Endothelial cell of umbilical vein (primary cell): ENCODE measurements at regions not wholly inside any gene's neighbourhood (a gene's known extent, or its start where the extent isn't known, plus 50 kb on each side); places are given as distances from the start of the nearest gene placed in this dataset.

Experiments used
- BruUV-seq: library from RNA; stranded (reverse); fragments of 400-500 nt; replicated peaks from 2 replicates; lab custom pipeline; 2021; lab: Mats Ljungman, UMichigan
- CTCF ChIA-PET: fragments of 300-600, 350-600 bp; sonication (Branson Sonifier 250); formaldehyde crosslinking; loops from one replicate; lab custom pipeline; 2021; ENCODE audit warnings: antibody characterized with exemption, inconsistent platforms; lab: Charles Lee
- POLR2A ChIA-PET: fragments of 300-600, 350-600 bp; sonication (Branson Sonifier 250); formaldehyde crosslinking; loops from one replicate; lab custom pipeline; 2021; ENCODE audit warnings: antibody characterized with exemption, inconsistent platforms; lab: Charles Lee
- DNase-seq: peaks from one replicate; pipeline ENCODE4 v3.0.0-alpha.2; 2011; ENCODE audit warnings: low read depth, low spot score
- FAIRE-seq: peaks from 2 replicates; lab custom pipeline; 2011; peaks lifted over from hg19 to GRCh38; lab: Jason Lieb, UNC
- H2AFZ ChIP-seq: 2 replicates; pipeline ENCODE4 v1.6.0; 2012; ENCODE audit warnings: low read depth, low read length, control low read depth, inconsistent platforms
- H3K27ac ChIP-seq: 2 replicates; pipeline ENCODE4 v1.5.1; 2011; ENCODE audit warnings: low read depth, mild to moderate bottlenecking, control low read depth, low read length, moderate library complexity; ENCODE audit not compliant: insufficient read depth
- H3K27me3 ChIP-seq, 2 experiments: 2 replicates each; pipeline versions ENCODE4 v1.6.0 to v1.6.1; 2011; ENCODE audit warnings: low read length in 2 of 2, mixed read lengths in 1 of 2; ENCODE audit not compliant: control insufficient read depth in 2 of 2, insufficient read depth in 2 of 2
- H3K36me3 ChIP-seq, 2 experiments: 2 replicates in 1 of 2; 3 replicates in 1 of 2; pipeline ENCODE4 v1.5.1; 2011; ENCODE audit warnings: low read length in 2 of 2, mild to moderate bottlenecking in 1 of 2, moderate library complexity in 1 of 2; ENCODE audit not compliant: control insufficient read depth in 2 of 2, insufficient read depth in 2 of 2; ENCODE audit errors: extremely low read depth in 1 of 2
- H3K4me1 ChIP-seq: 3 replicates; pipeline ENCODE4 v1.5.1; 2011; ENCODE audit warnings: mild to moderate bottlenecking, low read length; ENCODE audit not compliant: control insufficient read depth, insufficient read depth; ENCODE audit errors: extremely low read depth
- H3K4me2 ChIP-seq: 2 replicates; pipeline ENCODE4 v1.6.1; 2011; ENCODE audit warnings: low read length, control low read depth, mixed read lengths; ENCODE audit not compliant: insufficient read depth
- H3K4me3 ChIP-seq, 3 experiments: fragments of 200-600 bp in 1 of 3; sonication (generic), shearing (Covaris generic) in 1 of 3; replicated peaks in 1 of 3; 2 replicates each; pipeline ENCODE4 v1.5.1; 2011 to 2016; ENCODE audit warnings: control low read depth in 3 of 3, low read length in 3 of 3, mild to moderate bottlenecking in 2 of 3, inconsistent platforms in 1 of 3, low read depth in 1 of 3, moderate library complexity in 1 of 3; ENCODE audit not compliant: insufficient read depth in 1 of 3
- H3K79me2 ChIP-seq: 2 replicates; pipeline ENCODE4 v1.6.0; 2012; ENCODE audit warnings: low read length, inconsistent platforms; ENCODE audit not compliant: control insufficient read depth, insufficient read depth
- H3K9ac ChIP-seq: replicated peaks from 2 replicates; pipeline ENCODE3; 2011; ENCODE audit warnings: low read length, control low read depth; ENCODE audit not compliant: insufficient read depth; ENCODE audit errors: extremely low read depth
- H3K9me1 ChIP-seq: replicated peaks from 3 replicates; pipeline ENCODE4 v1.6.0; 2011; ENCODE audit warnings: mild to moderate bottlenecking, low read length; ENCODE audit not compliant: control insufficient read depth, insufficient read depth; ENCODE audit errors: extremely low read depth
- H3K9me3 ChIP-seq: replicated peaks from 2 replicates; pipeline ENCODE4 v1.5.1; 2012; ENCODE audit warnings: low read length, inconsistent platforms; ENCODE audit not compliant: control insufficient read depth, insufficient read depth
- H4K20me1 ChIP-seq: replicated peaks from 2 replicates; pipeline ENCODE3; 2011; ENCODE audit warnings: mild to moderate bottlenecking, low read length; ENCODE audit not compliant: control insufficient read depth, insufficient read depth; ENCODE audit errors: extremely low read depth
- CTCF ChIP-seq, 2 donors: IDR thresholded peaks; 1 replicate in 1 of 2; 2 replicates in 1 of 2; pipeline ENCODE4 v1.5.1; 2011; ENCODE audit warnings: low read length in 2 of 2, mild to moderate bottlenecking in 2 of 2, moderate library complexity in 2 of 2, control low read depth in 1 of 2, inconsistent platforms in 1 of 2, low read depth in 1 of 2; ENCODE audit not compliant: insufficient read depth in 1 of 2; ENCODE audit errors: extremely low read depth in 1 of 2
- EZH2 ChIP-seq: IDR thresholded peaks from 2 replicates; pipeline ENCODE4 v1.6.1; 2012; ENCODE audit warnings: borderline replicate concordance, low read depth, mild to moderate bottlenecking, moderate library complexity, low read length, inconsistent platforms; ENCODE audit not compliant: severe bottlenecking
- FOS ChIP-seq: IDR thresholded peaks from 2 replicates; pipeline ENCODE4 v1.6.1; 2011; ENCODE audit warnings: mild to moderate bottlenecking, low read length, moderate library complexity, borderline replicate concordance; ENCODE audit not compliant: insufficient read depth
- GATA2 ChIP-seq: IDR thresholded peaks from 2 replicates; pipeline ENCODE4 v1.7.0; 2011; ENCODE audit warnings: low read depth, mild to moderate bottlenecking, moderate library complexity, mixed read lengths, low read length; ENCODE audit not compliant: insufficient read length, insufficient read depth
- JUN ChIP-seq: IDR thresholded peaks from 2 replicates; pipeline ENCODE4 v1.6.1; 2011; ENCODE audit warnings: borderline replicate concordance, low read depth; ENCODE audit not compliant: insufficient read length, insufficient read depth
- MAX ChIP-seq: IDR thresholded peaks from 2 replicates; pipeline ENCODE4 v1.6.1; 2011; ENCODE audit not compliant: insufficient read depth, insufficient read length
- MYC ChIP-seq: IDR thresholded peaks from one replicate; pipeline ENCODE4 v1.6.1; 2011; ENCODE audit warnings: mild to moderate bottlenecking, low read depth, low read length
- POLR2A ChIP-seq: IDR thresholded peaks from 2 replicates; pipeline ENCODE4 v1.6.1; 2012; ENCODE audit warnings: low read depth, mild to moderate bottlenecking, control low read depth, low read length
- POLR2AphosphoS5 ChIP-seq: IDR thresholded peaks from 2 replicates; pipeline ENCODE4 v1.6.1; 2012; ENCODE audit warnings: low read depth, mild to moderate bottlenecking, control low read depth, low read length, moderate library complexity; ENCODE audit not compliant: insufficient read depth
- dilution Hi-C: fragments of 300-500 bp; cut with MboI; formaldehyde crosslinking; loops from one replicate; pipeline ENCODE4 v1.15.0; 2019; ENCODE audit warnings: low sequenced_read_pairs; ENCODE audit not compliant: extremely low pct_ligation_motif_present
- intact Hi-C: fragments of 100-400 bp; cut with micrococcal nuclease; formaldehyde crosslinking; loops from one replicate; pipeline ENCODE4 v1.10.0; 2022

- Histone ChIP-seq H3K36me3 (no peaks in the 10 kb centered on the region), H3K4me3 (no peak overlapping the region), H3K4me2 (no peak overlapping the region), H3K9me3 (no peaks in the 10 kb centered on the region), H3K27ac (no peak overlapping the region), H4K20me1 (no peaks in the 10 kb centered on the region), H3K79me2 (no peaks in the 10 kb centered on the region), H3K4me1 (peaks cover 5% of the 10 kb centered on the region), H3K9ac (no peak overlapping the region), H3K27me3 (no peaks in the 10 kb centered on the region), H3K9me1 (no peaks in the 10 kb centered on the region), H2AFZ (no peak overlapping the region)
- intact Hi-C loops (no loop called here), dilution Hi-C loops (no loop called here)
- ChIA-PET POLR2A (no interaction called here), CTCF (interaction anchor here (1.7 to 2.0 kb wide), 2 partner anchors 8 to 10 kb away, joined by 5 to 6 read pairs; no protein-coding TSS in a partner anchor)
- DNase-seq: no peak
- no peak for FAIRE-seq
- no TSS peak for BruUV-seq
- TF ChIP-seq POLR2A: no peak
- TF ChIP-seq MYC: no peak
- TF ChIP-seq GATA2: no peak
- TF ChIP-seq POLR2AphosphoS5: no peak
- no peak for TF ChIP-seq FOS
- TF ChIP-seq EZH2: no peak
- no peak for TF ChIP-seq CTCF (IDR thresholded peaks at IDR 0.05; ENCODE audit: extremely low read depth in 1 of 2, insufficient read depth in 1 of 2, low read depth in 1 of 2, low read length in 2 of 2)
- TF ChIP-seq MAX: no peak
- TF ChIP-seq JUN: no peak
Measured at GRCh38 chr6:140276719-140277118, 902.3 kb upstream of the CITED2 start.
